Kidney (tissue), 13 donors: ENCODE measurements at regions not wholly inside any gene's neighbourhood (a gene's known extent, or its start where the extent isn't known, plus 50 kb on each side); places are given as distances from the start of the nearest gene placed in this dataset.

Experiments
- DNase-seq, 5 donors: peaks; one replicate each; pipeline ENCODE4 v3.0.0-alpha.2; 2013 to 2020
- FAIRE-seq: peaks from 2 replicates; lab custom pipeline; 2012; peaks lifted over from hg19 to GRCh38; lab: Jason Lieb, UNC
- H3K27ac ChIP-seq, 2 donors: one replicate each; pipeline ENCODE4 v1.7.0; 2013; ENCODE audit warnings: low read depth in 2 of 2, low read length in 2 of 2, inconsistent platforms in 1 of 2
- H3K27me3 ChIP-seq: one replicate; pipeline ENCODE4 v1.7.1; 2013; ENCODE audit warnings: low read length, inconsistent platforms; ENCODE audit not compliant: control insufficient read depth, insufficient read depth
- H3K36me3 ChIP-seq, 3 donors: one replicate each; pipeline versions ENCODE4 v1.7.0 to v1.7.1; 2013; ENCODE audit warnings: low read length in 3 of 3, control low read depth in 1 of 3, inconsistent platforms in 1 of 3; ENCODE audit not compliant: insufficient read depth in 3 of 3, control insufficient read depth in 2 of 3
- H3K4me1 ChIP-seq, 3 donors: one replicate each; pipeline versions ENCODE4 v1.7.0 to v1.7.1; 2013; ENCODE audit warnings: low read length in 3 of 3, inconsistent platforms in 1 of 3, low read depth in 1 of 3; ENCODE audit not compliant: control insufficient read depth in 2 of 3, insufficient read depth in 2 of 3
- H3K4me3 ChIP-seq, 3 donors: one replicate each; pipeline versions ENCODE4 v1.7.0 to v1.8.1; 2013; ENCODE audit warnings: low read length in 3 of 3, control low read depth in 1 of 3, inconsistent platforms in 1 of 3
- H3K9ac ChIP-seq, 3 donors: one replicate each; pipeline versions ENCODE4 v1.7.0 to v1.7.1; 2013; ENCODE audit warnings: low read length in 3 of 3, control low read depth in 1 of 3, inconsistent platforms in 1 of 3
- H3K9me3 ChIP-seq, 3 donors: one replicate each; pipeline versions ENCODE4 v1.7.0 to v1.7.1; 2013; ENCODE audit warnings: low read length in 3 of 3, control low read depth in 1 of 3, inconsistent platforms in 1 of 3; ENCODE audit not compliant: control insufficient read depth in 2 of 3, insufficient read depth in 1 of 3
- CTCF ChIP-seq: IDR thresholded peaks from 3 replicates; pipeline ENCODE4 v1.5.1; 2012; ENCODE audit warnings: mild to moderate bottlenecking, moderate library complexity, borderline replicate concordance; ENCODE audit not compliant: insufficient read depth; ENCODE audit errors: extremely low read depth
- intact Hi-C: fragments of 100-400 bp; cut with DNase I; formaldehyde crosslinking; loops from one replicate; pipeline ENCODE4 v1.11.1; 2022
- donor health status: control.
- donor health status: control.
- donor health status: control.
- donor health status: control.
- donor health status: control.
- donor health status: DM: yes; HTN: yes; CAD: no.
- donor health status: Normal renal cell carcinoma (clear cell type).

GRCh38 chr17:69876757-69877156 lies 198.3 kb upstream of the KCNJ16 start:
- Histone ChIP-seq H3K4me1 (no peaks in the 10 kb centered on the region), H3K27me3 (no peaks in the 10 kb centered on the region), H3K36me3 (no peaks in the 10 kb centered on the region), H3K9me3 (peaks cover 0 to 5% (median 0%) of the 10 kb centered on the region in 3 donors), H3K4me3 (no peak overlapping the region), H3K27ac (no peak overlapping the region), H3K9ac (no peak overlapping the region)
- FAIRE-seq (no peak), DNase-seq (no peak)
- intact Hi-C loops = no loop called here
- TF ChIP-seq CTCF = no peak

GRCh38 chr17:69878661-69879060 lies 196.4 kb upstream of the KCNJ16 start:
- intact Hi-C loops = no loop called here
- Histone ChIP-seq H3K27ac (no peak overlapping the region), H3K4me1 (no peaks in the 10 kb centered on the region), H3K9ac (no peak overlapping the region), H3K36me3 (no peaks in the 10 kb centered on the region), H3K9me3 (peaks cover 0 to 5% (median 0%) of the 10 kb centered on the region in 3 donors), H3K27me3 (no peaks in the 10 kb centered on the region), H3K4me3 (no peak overlapping the region)
- DNase-seq (no peak), FAIRE-seq (no peak)
- TF ChIP-seq CTCF = no peak

- no peak overlapping the region for H3K27ac ChIP-seq
- no peak for TF ChIP-seq CTCF
- no peak overlapping the region for H3K9ac ChIP-seq
- peaks cover 0 to 5% (median 0%) of the 10 kb centered on the region in 3 donors for H3K9me3 ChIP-seq
- FAIRE-seq (no peak), DNase-seq (no peak)
- no peaks in the 10 kb centered on the region for H3K4me1 ChIP-seq
- H3K36me3 ChIP-seq = no peaks in the 10 kb centered on the region
- no peak overlapping the region for H3K4me3 ChIP-seq
- H3K27me3 ChIP-seq = no peaks in the 10 kb centered on the region
- intact Hi-C loops = no loop called here
These were observed 195.4 kb upstream of the KCNJ16 start for GRCh38 chr17:69879576-69879975.

GRCh38 chr17:69880591-69881112 lies 194.4 kb upstream of the KCNJ16 start:
- peaks cover 0 to 5% (median 0%) of the 10 kb centered on the region in 3 donors for H3K9me3 ChIP-seq
- H3K9ac ChIP-seq = no peak overlapping the region
- no peaks in the 10 kb centered on the region for H3K4me1 ChIP-seq
- FAIRE-seq = no peak
- no peak for TF ChIP-seq CTCF
- H3K27me3 ChIP-seq = no peaks in the 10 kb centered on the region
- no peak overlapping the region for H3K4me3 ChIP-seq
- no peak for DNase-seq
- intact Hi-C loops = no loop called here
- H3K36me3 ChIP-seq = no peaks in the 10 kb centered on the region
- no peak overlapping the region for H3K27ac ChIP-seq
